ENCODE measurements at regions not wholly inside any gene's neighbourhood (a gene's known extent, or its start where the extent isn't known, plus 50 kb on each side); places are given as distances from the start of the nearest gene placed in this dataset.

- Histone ChIP-seq H3K27me3 (no peaks in the 10 kb centered on the region), H3K4me1 (no peaks in the 10 kb centered on the region), H3K27ac (no peak overlapping the region), H3K36me3 (no peaks in the 10 kb centered on the region), H3K9me3 (no peaks in the 10 kb centered on the region), H3K4me3 (replicated peaks in 1 of 3) (no peak overlapping the region)
- intact Hi-C loops (cut with DNase I) = no loop called here
- WGBS, 2 donors = 86 to 87% methylated on average over 2 of the region's 2 CpGs
- no peak for DNase-seq
- TF ChIP-seq CTCF (IDR thresholded peaks at IDR 0.05) = no peak
- no peak for TF ChIP-seq POLR2A (IDR thresholded peaks at IDR 0.05)
Observed at GRCh38 chr9:84107081-84107480, 126.5 kb downstream of the RMI1 start.

- 56 to 58% methylated on average over 1 of the region's 1 CpG for WGBS, 2 donors
- intact Hi-C loops (cut with DNase I) = no loop called here
- TF ChIP-seq POLR2A (IDR thresholded peaks at IDR 0.05) (no peak), CTCF (IDR thresholded peaks at IDR 0.05) (no peak)
- Histone ChIP-seq H3K27me3 (no peaks in the 10 kb centered on the region), H3K27ac (no peak overlapping the region), H3K9me3 (no peaks in the 10 kb centered on the region), H3K36me3 (no peaks in the 10 kb centered on the region), H3K4me3 (replicated peaks in 1 of 3) (no peak overlapping the region), H3K4me1 (no peaks in the 10 kb centered on the region)
- DNase-seq = no peak
Observed at GRCh38 chr9:84107995-84108394, 127.4 kb downstream of the RMI1 start.

GRCh38 chr9:84111726-84112125, 131.1 kb downstream of the RMI1 start:
- no peak for DNase-seq
- Histone ChIP-seq H3K4me1 (no peaks in the 10 kb centered on the region), H3K4me3 (replicated peaks in 1 of 3) (no peak overlapping the region), H3K36me3 (no peaks in the 10 kb centered on the region), H3K27ac (no peak overlapping the region), H3K27me3 (no peaks in the 10 kb centered on the region), H3K9me3 (no peaks in the 10 kb centered on the region)
- WGBS, 2 donors = 92 to 96% methylated on average over 3 of the region's 3 CpGs
- intact Hi-C loops (cut with DNase I) = no loop called here
- TF ChIP-seq CTCF (IDR thresholded peaks at IDR 0.05) (no peak), POLR2A (IDR thresholded peaks at IDR 0.05) (no peak)

- intact Hi-C loops (cut with DNase I) = no loop called here
- TF ChIP-seq CTCF (IDR thresholded peaks at IDR 0.05) (no peak), POLR2A (IDR thresholded peaks at IDR 0.05) (no peak)
- no peaks in the 10 kb centered on the region for H3K27me3 ChIP-seq
- peak; percentile 61 to 64 for DNase-seq
- WGBS, 2 donors = 8 to 15% methylated on average over 1 of the region's 1 CpG
- H3K36me3 ChIP-seq = no peaks in the 10 kb centered on the region
- peak overlapping the region in 2 of 3 donors; percentile 20 to 60 for H3K27ac ChIP-seq
- H3K4me3 ChIP-seq (replicated peaks in 1 of 3) = no peak overlapping the region
- peaks cover 20 to 22% of the 10 kb centered on the region in 2 donors for H3K4me1 ChIP-seq
- H3K9me3 ChIP-seq = no peaks in the 10 kb centered on the region
Observed at GRCh38 chr9:84121991-84122523, 141.5 kb downstream of the RMI1 start.

- DNase-seq = no peak
- WGBS, 2 donors = 49% methylated on average over 1 of the region's 1 CpG
- no peaks in the 10 kb centered on the region for H3K27me3 ChIP-seq
- intact Hi-C loops (cut with DNase I) = no loop called here
- H3K4me1 ChIP-seq = peaks cover 20 to 22% of the 10 kb centered on the region in 2 donors
- H3K27ac ChIP-seq = peak overlapping the region in 2 of 3 donors; percentile 20 to 60
- no peaks in the 10 kb centered on the region for H3K36me3 ChIP-seq
- H3K4me3 ChIP-seq (replicated peaks in 1 of 3) = no peak overlapping the region
- TF ChIP-seq CTCF (IDR thresholded peaks at IDR 0.05) (no peak), POLR2A (IDR thresholded peaks at IDR 0.05) (no peak)
- H3K9me3 ChIP-seq = no peaks in the 10 kb centered on the region
Observed at GRCh38 chr9:84122572-84122971, 142.0 kb downstream of the RMI1 start.
